EL (cell line): ENCODE measurements at regions not wholly inside any gene's neighbourhood (a gene's known extent, or its start where the extent isn't known, plus 50 kb on each side); places are given as distances from the start of the nearest gene placed in this dataset.

Experiments
- DNase-seq: peaks from one replicate; pipeline ENCODE4 v3.0.0-alpha.2; 2016

GRCh38 chr16:80355335-80355734 is 185.5 kb upstream of the DYNLRB2 start:
- no peak for DNase-seq

GRCh38 chr16:80350061-80350460 is 190.7 kb upstream of the DYNLRB2 start:
- DNase-seq: no peak

GRCh38 chr16:80347900-80348299 is 192.9 kb upstream of the DYNLRB2 start:
- no peak for DNase-seq

GRCh38 chr16:80347002-80347401 is 193.8 kb upstream of the DYNLRB2 start:
- no peak for DNase-seq

GRCh38 chr16:80346111-80346632 is 194.6 kb upstream of the DYNLRB2 start:
- DNase-seq: no peak

- DNase-seq: no peak
These were observed 195.1 kb upstream of the DYNLRB2 start for GRCh38 chr16:80345701-80346100.

GRCh38 chr16:80344570-80344969 is 196.2 kb upstream of the DYNLRB2 start:
- DNase-seq: no peak

- no peak for DNase-seq
These were observed 199.5 kb upstream of the DYNLRB2 start for GRCh38 chr16:80341263-80341662.

- DNase-seq: no peak
These were observed 203.0 kb upstream of the DYNLRB2 start for GRCh38 chr16:80337786-80338185.

- DNase-seq: no peak
These were observed 210.0 kb upstream of the DYNLRB2 start for GRCh38 chr16:80330803-80331202.

- DNase-seq: no peak
These were observed 210.6 kb upstream of the DYNLRB2 start for GRCh38 chr16:80330150-80330549.

- no peak for DNase-seq
These were observed 213.1 kb upstream of the DYNLRB2 start for GRCh38 chr16:80327740-80328139.

- DNase-seq: no peak
These were observed 216.4 kb upstream of the DYNLRB2 start for GRCh38 chr16:80324371-80324770.

- DNase-seq: no peak
These were observed 217.0 kb upstream of the DYNLRB2 start for GRCh38 chr16:80323808-80324195.

- DNase-seq: no peak
These were observed 217.5 kb upstream of the DYNLRB2 start for GRCh38 chr16:80323187-80323807.

GRCh38 chr16:80319181-80319580 is 221.6 kb upstream of the DYNLRB2 start:
- DNase-seq: peak; percentile 9

GRCh38 chr16:80318107-80318506 is 222.7 kb upstream of the DYNLRB2 start:
- DNase-seq: no peak

- peak; percentile 8 for DNase-seq
These were observed 223.2 kb upstream of the DYNLRB2 start for GRCh38 chr16:80317599-80318037.

GRCh38 chr16:80317116-80317515 is 223.7 kb upstream of the DYNLRB2 start:
- no peak for DNase-seq

GRCh38 chr16:80314042-80314441 is 226.8 kb upstream of the DYNLRB2 start:
- DNase-seq: no peak

- DNase-seq: no peak
These were observed 231.6 kb upstream of the DYNLRB2 start for GRCh38 chr16:80309178-80309577.

- no peak for DNase-seq
These were observed 235.4 kb upstream of the DYNLRB2 start for GRCh38 chr16:80305410-80305809.

GRCh38 chr16:80303691-80304090 is 237.1 kb upstream of the DYNLRB2 start:
- no peak for DNase-seq

- DNase-seq: peak; percentile 94
These were observed 239.9 kb upstream of the DYNLRB2 start for GRCh38 chr16:80300876-80301275.

GRCh38 chr16:80300456-80300855 is 240.3 kb upstream of the DYNLRB2 start:
- no peak for DNase-seq
